GM08714 (cell line): ENCODE measurements at regions not wholly inside any gene's neighbourhood (a gene's known extent, or its start where the extent isn't known, plus 50 kb on each side); places are given as distances from the start of the nearest gene placed in this dataset.

Experiments
- H3K4me3 ChIP-seq: fragments of 200-500 bp; sonication (Bioruptor generic); 2 replicates; pipeline ENCODE4 v1.5.1; 2014; ENCODE audit warnings: mild to moderate bottlenecking, low read length, inconsistent platforms
- ZNF274 ChIP-seq: IDR thresholded peaks from 2 replicates; pipeline ENCODE4 v1.6.1; 2012; ENCODE audit warnings: mild to moderate bottlenecking, low read depth, low read length

DNA sequence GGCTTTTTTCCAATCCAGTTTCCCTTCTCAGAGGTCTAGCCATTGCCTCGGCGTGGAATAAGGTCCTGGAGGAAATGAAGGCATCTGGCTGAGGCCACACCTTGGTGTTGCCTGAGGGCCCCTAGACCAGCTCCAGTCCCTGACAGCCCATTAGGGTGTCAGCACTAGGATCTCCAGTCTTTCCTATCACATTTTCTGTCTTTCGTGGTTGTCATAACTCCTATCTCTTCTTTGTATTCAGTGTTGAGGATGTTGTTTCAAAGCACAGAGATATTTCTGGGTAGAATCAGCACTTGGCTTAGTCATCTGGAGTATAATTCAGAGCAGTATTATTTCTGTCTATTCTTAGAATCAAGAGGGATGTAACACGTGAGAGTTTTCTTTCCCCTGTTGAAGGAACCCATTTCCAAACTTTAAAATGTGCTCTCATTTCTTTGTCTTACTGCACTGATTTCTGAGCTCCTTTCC lies 844.3 kb downstream of the KCNT2 start:
- no peak for TF ChIP-seq ZNF274
- no peak overlapping the region for H3K4me3 ChIP-seq

DNA sequence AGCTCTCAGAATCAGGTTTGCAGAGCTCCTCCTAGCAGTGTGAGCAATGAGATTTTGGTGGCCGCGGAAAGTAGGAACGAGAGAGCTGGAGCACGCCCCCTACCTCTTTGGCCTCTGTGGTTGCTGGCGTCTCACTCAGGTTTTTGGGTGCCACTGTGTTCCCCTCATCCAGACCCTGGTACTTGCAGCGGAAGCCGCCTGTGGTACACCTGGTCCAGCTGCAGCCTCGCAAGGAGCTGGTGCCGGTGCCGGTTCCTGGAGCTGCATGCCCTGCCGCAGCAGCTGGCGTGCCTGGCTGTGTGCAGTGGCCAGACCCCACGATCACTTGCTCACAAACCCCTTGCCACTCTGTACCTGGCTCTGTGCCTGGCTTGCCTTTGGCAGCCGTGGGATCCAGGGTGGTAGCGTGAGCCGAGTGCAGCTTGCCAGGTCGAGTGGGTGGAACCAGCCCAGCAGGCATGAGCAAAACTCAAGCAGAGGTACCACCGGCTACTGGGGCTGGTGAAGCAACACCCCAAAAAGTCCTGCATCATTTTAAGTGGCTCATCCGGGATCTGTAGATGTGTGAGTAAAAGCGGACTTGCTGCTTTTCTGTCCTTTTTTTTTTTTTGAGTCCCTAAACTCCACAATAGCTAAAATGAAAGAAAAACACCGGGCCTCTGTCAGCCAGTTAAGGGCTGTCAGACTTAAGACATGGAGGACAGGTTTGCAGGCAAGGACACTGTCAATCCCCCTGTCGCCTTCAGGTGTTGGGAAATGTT lies 844.9 kb downstream of the KCNT2 start:
- TF ChIP-seq ZNF274: no peak
- H3K4me3 ChIP-seq: no peak overlapping the region

DNA sequence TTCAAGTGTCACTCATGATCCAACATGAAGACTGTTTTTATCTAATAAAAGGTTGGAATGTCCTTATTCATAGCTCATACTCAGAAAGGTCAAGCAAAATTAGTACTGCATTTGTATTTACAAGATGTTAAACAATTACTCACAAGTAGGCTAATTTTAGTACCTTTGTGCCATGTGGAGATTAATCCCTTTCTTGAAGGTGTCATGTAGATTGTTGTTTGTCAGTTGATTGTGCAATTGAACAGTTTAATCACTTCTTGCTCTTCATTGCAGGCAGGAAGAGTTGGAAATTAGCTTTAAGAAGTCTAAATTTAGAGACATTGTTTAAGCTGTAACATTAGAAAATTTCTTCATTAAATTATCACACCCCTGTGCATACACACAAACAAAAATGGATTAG lies 847.1 kb downstream of the KCNT2 start:
- TF ChIP-seq ZNF274: no peak
- no peak overlapping the region for H3K4me3 ChIP-seq

DNA sequence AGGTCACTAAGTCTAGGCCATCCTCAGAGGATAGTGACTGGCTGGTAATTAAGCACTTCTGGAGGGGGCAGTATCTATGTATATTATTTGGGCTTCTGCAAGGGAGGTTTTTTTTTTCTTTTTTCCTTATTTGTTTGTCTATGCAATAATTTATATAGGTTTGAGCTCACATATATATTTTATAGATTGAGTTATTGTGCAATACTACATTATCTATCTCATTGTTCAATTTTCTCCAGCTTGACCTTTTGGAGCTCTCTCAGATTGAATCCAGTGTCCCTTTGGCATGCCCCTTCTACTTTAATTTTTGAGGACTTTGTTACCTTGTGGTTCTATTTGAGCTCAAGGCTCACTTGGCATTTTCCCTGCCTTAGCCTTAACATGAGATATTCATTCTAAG lies 852.1 kb downstream of the KCNT2 start:
- H3K4me3 ChIP-seq: no peak overlapping the region
- TF ChIP-seq ZNF274: no peak

DNA sequence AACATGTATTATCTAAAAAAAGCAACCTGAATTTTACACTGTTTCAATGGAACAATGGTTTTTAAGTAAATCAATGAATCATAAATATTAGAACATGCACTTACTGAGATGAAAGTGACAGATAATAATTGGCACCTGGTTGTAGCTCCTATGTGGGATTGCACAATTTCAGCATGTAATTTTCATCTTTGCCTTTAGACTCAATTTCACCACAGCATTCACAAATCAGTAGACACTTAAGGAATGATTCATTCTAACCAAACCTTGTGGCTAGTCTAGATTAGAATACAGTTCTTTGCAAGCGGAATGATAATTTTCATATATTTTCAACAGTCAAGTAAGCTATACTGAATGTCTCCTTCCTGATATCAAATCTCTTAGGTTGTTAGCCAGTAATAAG lies 853.4 kb downstream of the KCNT2 start:
- TF ChIP-seq ZNF274: no peak
- H3K4me3 ChIP-seq: no peak overlapping the region

DNA sequence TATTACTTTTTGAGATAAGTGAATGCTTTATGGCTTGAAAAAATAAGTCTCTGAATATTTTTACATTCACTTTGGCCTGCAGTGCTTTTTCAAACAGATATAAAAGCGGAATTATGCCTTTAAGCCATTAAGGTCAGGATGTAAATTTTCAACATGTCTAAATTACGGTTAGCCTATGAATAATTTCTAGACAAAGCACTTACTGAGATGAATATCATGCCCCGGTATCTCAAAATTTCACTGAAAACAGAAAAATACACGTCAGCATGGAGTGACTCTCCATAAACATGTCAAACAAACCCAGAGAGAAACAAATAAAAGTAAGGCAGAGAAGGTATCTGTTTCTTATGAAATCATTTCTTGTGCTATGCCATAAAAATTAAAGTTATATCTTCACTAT lies 853.9 kb downstream of the KCNT2 start:
- no peak for TF ChIP-seq ZNF274
- H3K4me3 ChIP-seq: no peak overlapping the region

DNA sequence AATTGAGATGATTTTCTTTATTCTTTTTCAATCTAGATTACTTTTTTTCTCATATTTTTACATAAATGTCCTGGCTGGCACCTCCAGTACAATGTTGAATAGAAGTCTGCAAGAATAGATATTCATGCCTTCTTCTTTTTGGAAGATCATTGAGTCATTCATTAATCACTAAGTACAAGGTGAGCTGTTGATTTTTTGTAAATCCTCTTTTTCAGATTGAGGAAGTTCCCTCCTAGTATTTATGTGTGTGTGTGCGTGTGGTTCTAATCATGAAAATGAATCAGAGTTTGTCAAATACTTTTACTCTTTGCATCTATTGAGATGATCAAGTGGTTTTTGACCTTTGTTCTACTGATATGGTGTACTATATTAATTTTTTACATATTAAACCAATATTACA lies 859.3 kb downstream of the KCNT2 start:
- H3K4me3 ChIP-seq: no peak overlapping the region
- TF ChIP-seq ZNF274: no peak

DNA sequence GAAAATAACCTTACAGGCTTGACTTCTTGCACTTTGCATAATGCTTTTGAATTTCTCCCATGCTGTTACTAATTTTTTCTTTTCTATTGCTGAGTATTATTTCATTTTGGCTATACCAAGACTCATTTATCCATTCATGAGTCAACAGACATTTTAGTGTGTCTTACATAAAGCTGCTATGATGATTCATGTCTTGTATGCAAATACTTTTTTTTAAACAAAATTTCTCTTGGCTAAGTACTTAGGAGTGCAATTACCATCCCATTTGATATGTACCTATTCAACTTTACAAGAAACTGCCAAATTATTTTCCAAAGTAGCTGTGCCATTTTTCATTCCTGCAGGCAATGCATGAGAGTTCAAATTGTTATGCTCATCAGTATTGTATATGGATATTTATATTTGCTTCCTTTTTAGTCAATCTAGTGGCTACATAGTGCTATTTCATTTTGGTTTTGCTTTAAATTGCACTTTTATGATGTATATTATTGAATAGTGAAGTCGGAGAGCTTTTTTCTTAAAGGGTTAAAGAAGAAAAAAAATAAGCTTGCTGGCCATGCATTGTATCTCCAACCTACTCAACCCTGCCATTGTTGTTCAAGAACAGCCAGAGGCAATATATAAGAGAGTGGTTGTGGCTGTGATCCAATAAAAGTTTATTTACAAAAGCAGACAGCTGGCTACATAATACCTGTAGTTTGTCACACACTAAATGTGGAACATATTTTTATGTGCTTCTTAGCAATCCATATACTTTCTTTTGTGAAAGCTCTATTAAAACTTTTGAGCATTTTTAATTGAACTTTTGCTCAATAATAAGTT lies 862.8 kb downstream of the KCNT2 start:
- H3K4me3 ChIP-seq: no peak overlapping the region
- TF ChIP-seq ZNF274: no peak

DNA sequence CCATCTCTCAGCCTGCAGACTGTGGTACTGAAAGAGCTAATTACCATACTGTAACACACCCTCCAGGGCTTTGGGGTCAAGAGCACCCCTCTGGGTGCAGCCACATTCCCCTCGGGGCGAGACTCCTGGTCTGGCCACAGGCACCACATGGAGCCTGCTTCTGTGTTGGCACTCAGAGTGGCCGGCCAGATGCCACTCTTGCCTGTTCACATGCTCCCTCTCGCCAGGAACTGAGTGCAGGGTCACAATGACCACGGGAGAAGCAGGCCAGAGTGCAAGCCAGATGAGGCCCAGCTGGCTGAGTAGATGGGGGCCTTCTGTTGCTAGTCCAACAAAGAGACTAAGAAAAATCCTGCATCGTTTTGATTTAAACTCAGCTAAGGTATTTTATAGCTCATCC lies 864.0 kb downstream of the KCNT2 start:
- H3K4me3 ChIP-seq: no peak overlapping the region
- no peak for TF ChIP-seq ZNF274

DNA sequence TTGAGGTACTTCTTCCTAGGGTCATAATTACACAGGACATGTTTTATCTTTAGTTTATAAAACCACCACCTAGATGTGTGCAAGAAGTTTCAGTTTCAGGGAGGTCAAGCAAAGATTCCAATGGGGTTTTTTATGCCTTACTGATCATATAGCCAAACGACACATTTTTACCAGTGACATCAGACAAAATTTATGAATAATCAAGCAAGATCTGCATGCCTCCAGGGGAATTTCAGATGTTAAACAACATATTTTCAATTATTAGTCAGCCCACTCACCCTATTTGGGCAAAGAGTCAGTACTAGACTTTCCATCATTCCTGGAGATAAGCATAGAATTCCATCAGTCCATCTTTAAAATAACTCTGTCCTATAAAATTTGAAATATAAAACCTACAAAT lies 867.4 kb downstream of the KCNT2 start:
- no peak overlapping the region for H3K4me3 ChIP-seq
- no peak for TF ChIP-seq ZNF274

DNA sequence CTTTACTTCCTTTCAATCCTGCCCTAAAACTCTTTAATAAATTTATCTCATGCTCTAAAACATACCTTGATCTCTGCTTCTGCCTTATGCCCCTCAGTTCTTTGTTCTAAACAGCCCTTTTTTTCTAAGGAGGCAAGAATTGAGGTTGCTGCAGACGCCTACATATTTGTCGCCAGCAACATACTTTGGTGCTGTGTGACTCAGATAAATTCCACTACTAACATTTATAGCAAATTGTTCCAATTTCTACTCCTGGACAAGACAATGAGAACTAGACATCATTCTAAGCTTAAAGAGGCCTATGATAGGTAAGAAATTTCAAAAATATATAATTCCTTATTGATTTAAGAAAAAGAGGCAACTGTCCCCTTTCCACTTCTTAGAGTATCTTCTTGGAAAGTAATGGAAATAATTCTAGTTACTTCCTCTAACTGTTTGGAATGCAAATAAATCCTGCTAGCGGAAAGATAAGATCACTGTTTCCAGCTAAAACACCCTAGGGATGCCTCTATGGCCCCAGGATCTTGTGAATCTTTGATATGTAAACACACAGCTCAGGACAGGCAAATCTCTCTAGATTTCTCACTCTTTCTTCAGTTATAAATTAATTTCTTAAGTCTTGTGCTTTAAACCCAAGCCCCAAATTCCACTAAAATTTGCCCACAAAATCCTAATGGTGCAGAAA lies 869.1 kb downstream of the KCNT2 start:
- no peak overlapping the region for H3K4me3 ChIP-seq
- no peak for TF ChIP-seq ZNF274

DNA sequence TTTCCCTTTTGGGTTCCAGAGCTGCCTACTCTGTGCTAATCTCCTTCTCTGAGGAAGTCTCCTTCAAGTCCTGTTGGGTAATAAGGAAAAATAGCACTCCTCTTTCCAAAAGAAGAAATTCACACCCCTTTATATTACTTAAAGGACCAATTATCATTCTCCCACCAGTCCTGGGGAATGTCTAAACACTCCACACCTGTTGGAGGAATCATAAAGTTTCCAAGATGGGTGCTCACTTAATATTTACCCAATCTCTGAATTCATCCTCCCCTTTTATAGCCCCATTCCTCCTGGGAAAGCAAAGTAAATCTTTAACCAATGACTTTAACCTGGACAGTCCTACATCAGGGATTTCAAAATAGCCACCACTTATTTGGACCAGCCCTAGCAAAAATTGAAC lies 873.1 kb downstream of the KCNT2 start:
- no peak overlapping the region for H3K4me3 ChIP-seq
- no peak for TF ChIP-seq ZNF274

DNA sequence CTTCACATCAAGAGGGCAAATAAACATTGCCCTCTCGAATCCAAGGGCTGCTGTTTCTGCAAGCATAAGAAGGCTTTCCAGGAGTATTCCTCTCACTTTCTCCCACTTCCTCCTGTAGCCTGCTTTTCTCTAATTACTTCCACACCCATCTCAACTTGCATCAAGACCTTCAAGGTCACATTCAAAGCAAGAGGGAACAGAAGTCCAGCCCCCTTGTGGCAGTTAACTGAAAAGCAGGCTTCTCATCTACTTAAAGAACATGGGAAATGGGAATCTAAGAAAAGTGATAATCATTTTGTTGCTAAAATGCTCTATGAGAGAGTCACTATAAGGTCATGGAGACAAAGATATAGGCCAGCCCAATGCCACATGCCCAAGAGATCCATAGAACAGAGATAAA lies 874.4 kb downstream of the KCNT2 start:
- no peak for TF ChIP-seq ZNF274
- H3K4me3 ChIP-seq: no peak overlapping the region

DNA sequence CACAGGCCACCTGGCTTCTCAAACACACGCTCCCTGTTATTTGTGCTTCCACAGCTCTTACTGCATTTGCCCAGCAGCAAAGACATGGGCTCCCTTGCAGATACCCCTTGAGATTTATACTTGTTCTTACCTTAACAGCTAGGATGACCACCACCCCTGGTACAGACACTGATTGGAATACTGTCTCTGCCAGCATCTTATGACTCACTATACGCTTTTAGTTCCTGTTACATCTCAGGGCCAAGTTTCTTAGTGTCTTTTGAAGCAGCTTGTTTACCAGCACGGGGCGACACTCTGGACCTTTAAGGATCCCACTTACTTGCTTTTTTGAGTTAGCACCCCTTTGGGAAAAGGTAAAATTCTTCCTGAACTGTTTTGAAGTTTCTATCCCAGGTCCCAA lies 874.8 kb downstream of the KCNT2 start:
- no peak overlapping the region for H3K4me3 ChIP-seq
- no peak for TF ChIP-seq ZNF274

DNA sequence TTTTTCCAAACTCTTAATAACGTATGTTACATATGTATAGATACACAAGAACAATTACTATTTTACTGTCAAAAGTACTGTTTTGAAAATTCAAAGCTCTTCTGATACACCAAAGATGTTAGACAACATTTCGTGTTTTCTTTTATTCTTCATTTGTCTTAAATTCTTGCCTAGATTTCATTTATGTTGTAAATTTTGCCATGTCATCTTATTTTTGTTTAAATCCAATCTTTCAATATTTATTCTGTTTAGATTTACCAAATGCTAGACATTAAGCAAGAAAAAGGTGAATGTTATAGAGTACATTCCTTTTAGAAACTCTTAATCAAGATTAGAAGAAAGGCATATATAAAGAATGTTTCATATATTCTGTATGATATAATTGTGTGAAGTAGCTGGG lies 876.9 kb downstream of the KCNT2 start:
- H3K4me3 ChIP-seq: no peak overlapping the region
- TF ChIP-seq ZNF274: no peak
